IMR-90 (cell line): ENCODE measurements at regions not wholly inside any gene's neighbourhood (a gene's known extent, or its start where the extent isn't known, plus 50 kb on each side); places are given as distances from the start of the nearest gene placed in this dataset.

Experiments
- CTCF ChIP-seq: conservative IDR thresholded peaks from 2 replicates; pipeline ENCODE4 v1.5.1; 2012; ENCODE audit warnings: mild to moderate bottlenecking, low read depth, low read length, improper control_type of control experiment
- MXI1 ChIP-seq: IDR thresholded peaks from 2 replicates; pipeline ENCODE4 v1.6.1; 2012; ENCODE audit warnings: low read depth, mild to moderate bottlenecking, low read length, moderate library complexity, borderline replicate concordance
- POLR2A ChIP-seq: IDR thresholded peaks from 2 replicates; pipeline ENCODE4 v1.6.1; 2012; ENCODE audit warnings: mild to moderate bottlenecking, low read depth, low read length
- RAD21 ChIP-seq: IDR thresholded peaks from 2 replicates; pipeline ENCODE4 v1.6.1; 2012; ENCODE audit warnings: low read length, improper control_type of control experiment
- RCOR1 ChIP-seq: IDR thresholded peaks from 2 replicates; pipeline ENCODE4 v1.6.1; 2012; ENCODE audit warnings: mild to moderate bottlenecking, low read length, improper control_type of control experiment; ENCODE audit not compliant: insufficient replicate concordance

- TF ChIP-seq POLR2A (no peak), CTCF (no peak), MXI1 (no peak), RAD21 (no peak), RCOR1 (no peak)
Measured at GRCh38 chr12:125208942-125209341, 143.7 kb downstream of the AACS start.
